ENCODE measurements at regions not wholly inside any gene's neighbourhood (a gene's known extent, or its start where the extent isn't known, plus 50 kb on each side); places are given as distances from the start of the nearest gene placed in this dataset.

DNA sequence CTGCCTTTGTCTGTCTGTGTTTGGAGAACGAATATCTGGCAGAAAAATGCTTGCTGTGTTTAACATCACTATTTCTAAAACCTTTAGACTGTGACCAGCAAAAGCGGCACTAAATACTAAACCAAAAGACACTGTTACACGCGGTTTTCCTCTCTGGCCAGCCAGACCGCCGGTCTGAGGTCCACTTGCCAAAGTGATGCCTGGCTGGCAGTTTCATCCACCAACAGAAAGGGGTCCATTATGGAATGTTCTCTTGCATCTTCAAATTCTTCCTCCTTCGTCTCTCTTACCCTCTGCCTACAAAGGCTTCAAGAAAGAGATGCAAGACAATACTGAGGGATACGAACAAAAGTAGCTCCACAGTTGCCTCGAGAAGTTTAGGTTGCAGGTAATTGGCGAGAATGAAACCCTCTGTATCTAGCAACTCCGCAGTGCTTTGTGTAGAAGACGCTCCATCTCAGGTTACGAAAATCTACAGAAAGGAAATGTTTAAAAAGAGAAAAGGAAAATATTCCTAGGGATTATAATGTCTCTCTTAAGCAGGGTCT, 176.6 kb downstream of the TRIM27 start:
- H3K4me3 ChIP-seq (ENCODE audit: low read depth, low read length), result no peak overlapping the region
- peaks cover 2% of the 10 kb centered on the region for H3K27me3 ChIP-seq (ENCODE audit: control insufficient read depth, insufficient read depth, low read length)
- no peaks in the 10 kb centered on the region for H3K36me3 ChIP-seq (ENCODE audit: control insufficient read depth, insufficient read depth, low read length)
- TF ChIP-seq, protein P1, sequence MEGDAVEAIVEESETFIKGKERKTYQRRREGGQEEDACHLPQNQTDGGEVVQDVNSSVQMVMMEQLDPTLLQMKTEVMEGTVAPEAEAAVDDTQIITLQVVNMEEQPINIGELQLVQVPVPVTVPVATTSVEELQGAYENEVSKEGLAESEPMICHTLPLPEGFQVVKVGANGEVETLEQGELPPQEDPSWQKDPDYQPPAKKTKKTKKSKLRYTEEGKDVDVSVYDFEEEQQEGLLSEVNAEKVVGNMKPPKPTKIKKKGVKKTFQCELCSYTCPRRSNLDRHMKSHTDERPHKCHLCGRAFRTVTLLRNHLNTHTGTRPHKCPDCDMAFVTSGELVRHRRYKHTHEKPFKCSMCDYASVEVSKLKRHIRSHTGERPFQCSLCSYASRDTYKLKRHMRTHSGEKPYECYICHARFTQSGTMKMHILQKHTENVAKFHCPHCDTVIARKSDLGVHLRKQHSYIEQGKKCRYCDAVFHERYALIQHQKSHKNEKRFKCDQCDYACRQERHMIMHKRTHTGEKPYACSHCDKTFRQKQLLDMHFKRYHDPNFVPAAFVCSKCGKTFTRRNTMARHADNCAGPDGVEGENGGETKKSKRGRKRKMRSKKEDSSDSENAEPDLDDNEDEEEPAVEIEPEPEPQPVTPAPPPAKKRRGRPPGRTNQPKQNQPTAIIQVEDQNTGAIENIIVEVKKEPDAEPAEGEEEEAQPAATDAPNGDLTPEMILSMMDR (IDR thresholded peaks at IDR 0.05; ENCODE audit: insufficient read depth, low read length, poor library complexity, severe bottlenecking), result no peak
- DNase-seq (ENCODE audit: low read depth), result no peak

DNA sequence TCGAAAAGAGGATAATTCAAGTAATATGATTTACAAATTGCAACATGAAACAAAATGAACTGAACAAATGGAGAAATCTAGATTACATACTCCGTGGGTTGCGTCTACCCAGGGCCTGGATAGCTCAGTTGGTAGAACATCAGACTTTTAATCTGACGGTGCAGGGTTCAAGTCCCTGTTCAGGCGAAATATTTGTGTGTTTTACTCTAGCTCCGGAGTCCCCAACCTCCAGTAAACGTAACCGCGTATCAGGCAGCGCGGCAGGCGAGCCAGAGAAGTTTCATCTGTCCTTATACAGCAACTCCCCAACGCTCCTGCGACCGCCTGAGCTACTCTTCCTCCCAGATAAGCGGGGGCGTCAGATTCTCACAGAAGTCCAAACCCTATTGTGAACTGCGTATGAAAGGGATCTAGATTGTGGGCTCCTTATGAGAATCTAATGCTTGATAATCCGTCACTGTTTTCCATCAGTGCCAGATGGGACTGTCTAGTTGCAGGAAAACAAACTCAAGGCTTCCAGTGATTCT, 176.1 kb downstream of the TRIM27 start:
- no peak for DNase-seq (ENCODE audit: low read depth)
- TF ChIP-seq, protein P1 (IDR thresholded peaks at IDR 0.05; ENCODE audit: insufficient read depth, low read length, poor library complexity, severe bottlenecking), result no peak
- Histone ChIP-seq H3K27me3 (ENCODE audit: control insufficient read depth, insufficient read depth, low read length) (peaks cover 2% of the 10 kb centered on the region), H3K4me3 (ENCODE audit: low read depth, low read length) (no peak overlapping the region), H3K36me3 (ENCODE audit: control insufficient read depth, insufficient read depth, low read length) (no peaks in the 10 kb centered on the region)

DNA sequence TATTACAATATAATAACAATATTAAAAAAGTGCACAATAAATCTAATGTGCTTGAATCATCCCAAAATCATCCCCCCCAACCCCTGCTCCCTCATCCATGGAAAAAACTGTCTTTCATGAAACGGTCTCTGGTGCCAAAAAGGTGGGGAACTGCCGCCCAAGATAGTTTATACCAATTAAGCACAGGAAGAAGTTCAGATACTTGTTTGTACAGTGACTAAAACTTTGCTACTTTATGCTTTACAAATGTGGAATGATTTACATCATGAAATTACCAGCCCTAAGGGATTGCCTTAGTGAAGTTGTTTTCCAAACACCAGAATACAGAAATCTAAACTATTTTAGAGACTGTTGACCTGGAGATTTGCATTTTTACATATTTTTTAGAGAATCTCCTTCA, 175.6 kb downstream of the TRIM27 start:
- no peak overlapping the region for H3K4me3 ChIP-seq (ENCODE audit: low read depth, low read length)
- no peak for DNase-seq (ENCODE audit: low read depth)
- TF ChIP-seq, protein P1 (IDR thresholded peaks at IDR 0.05; ENCODE audit: insufficient read depth, low read length, poor library complexity, severe bottlenecking), result no peak
- peaks cover 2% of the 10 kb centered on the region for H3K27me3 ChIP-seq (ENCODE audit: control insufficient read depth, insufficient read depth, low read length)
- no peaks in the 10 kb centered on the region for H3K36me3 ChIP-seq (ENCODE audit: control insufficient read depth, insufficient read depth, low read length)

DNA sequence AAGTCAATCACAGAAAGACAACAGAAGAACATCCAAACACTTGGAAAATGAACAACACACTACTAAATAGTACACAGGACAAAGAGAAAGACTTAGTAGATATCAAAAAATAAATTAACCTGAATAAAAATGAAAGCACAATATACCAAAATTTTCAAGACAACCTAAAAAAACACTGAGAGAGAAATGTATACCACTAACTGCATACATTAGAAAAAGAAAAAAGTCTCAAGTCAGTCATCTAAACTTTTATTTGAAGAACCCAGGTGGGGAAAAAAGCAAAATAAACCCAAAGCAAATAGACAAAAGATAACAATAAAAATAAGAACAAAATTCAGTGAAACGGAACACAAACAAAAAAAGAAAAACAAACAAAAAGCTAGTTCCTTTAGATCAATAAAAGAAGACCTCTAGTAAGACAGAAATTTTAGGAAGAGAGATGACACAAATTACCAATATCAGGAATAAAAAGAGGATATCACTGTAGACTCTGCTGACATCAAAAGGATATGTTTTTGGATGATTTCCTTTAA, 172.8 kb downstream of the TRIM27 start:
- TF ChIP-seq, protein P1 (IDR thresholded peaks at IDR 0.05; ENCODE audit: insufficient read depth, low read length, poor library complexity, severe bottlenecking), result no peak
- Histone ChIP-seq H3K4me3 (ENCODE audit: low read depth, low read length) (no peak overlapping the region), H3K27me3 (ENCODE audit: control insufficient read depth, insufficient read depth, low read length) (peaks cover 2% of the 10 kb centered on the region), H3K36me3 (ENCODE audit: control insufficient read depth, insufficient read depth, low read length) (no peaks in the 10 kb centered on the region)
- no peak for DNase-seq (ENCODE audit: low read depth)

DNA sequence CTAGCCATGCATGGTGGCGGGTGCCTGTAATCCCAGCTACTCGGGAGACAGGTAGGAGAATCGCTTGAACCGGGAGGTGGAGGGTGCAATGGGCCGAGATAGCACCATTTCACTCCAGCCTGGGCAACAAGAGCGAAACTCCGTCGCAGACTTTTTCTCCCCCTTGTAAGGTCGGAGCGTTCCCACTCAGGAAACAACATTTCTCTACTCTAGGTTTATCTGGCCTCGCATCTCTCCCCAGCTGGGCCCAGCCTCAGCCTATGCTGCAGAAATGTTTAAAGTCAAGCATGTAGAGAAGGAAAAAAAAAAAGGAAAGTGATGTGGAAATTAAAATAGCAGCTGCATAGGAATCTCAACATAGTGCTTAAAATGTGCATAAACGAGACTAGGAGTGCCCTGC, 172.3 kb downstream of the TRIM27 start:
- TF ChIP-seq, protein P1 (IDR thresholded peaks at IDR 0.05; ENCODE audit: insufficient read depth, low read length, poor library complexity, severe bottlenecking), result no peak
- H3K27me3 ChIP-seq (ENCODE audit: control insufficient read depth, insufficient read depth, low read length), result peaks cover 2% of the 10 kb centered on the region
- H3K36me3 ChIP-seq (ENCODE audit: control insufficient read depth, insufficient read depth, low read length), result no peaks in the 10 kb centered on the region
- no peak overlapping the region for H3K4me3 ChIP-seq (ENCODE audit: low read depth, low read length)
- DNase-seq (ENCODE audit: low read depth), result no peak

DNA sequence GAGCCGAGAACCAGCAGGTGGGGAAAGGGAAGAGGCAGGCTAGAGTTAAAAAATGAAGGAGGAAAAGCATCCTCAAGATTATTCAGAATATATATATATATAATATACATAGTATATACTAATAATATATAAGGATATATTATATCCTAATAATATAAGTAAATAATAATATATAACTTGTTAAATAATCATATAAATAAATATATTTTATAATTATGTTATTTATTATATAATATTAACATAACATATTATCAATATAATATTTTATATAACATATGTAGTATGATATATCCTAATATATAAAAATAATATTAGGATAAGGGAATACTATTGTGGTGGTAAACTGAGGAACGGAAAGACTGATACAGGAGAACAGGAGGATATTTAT, 171.8 kb downstream of the TRIM27 start:
- TF ChIP-seq, protein P1 (IDR thresholded peaks at IDR 0.05; ENCODE audit: insufficient read depth, low read length, poor library complexity, severe bottlenecking), result no peak
- Histone ChIP-seq H3K4me3 (ENCODE audit: low read depth, low read length) (no peak overlapping the region), H3K36me3 (ENCODE audit: control insufficient read depth, insufficient read depth, low read length) (no peaks in the 10 kb centered on the region), H3K27me3 (ENCODE audit: control insufficient read depth, insufficient read depth, low read length) (peaks cover 2% of the 10 kb centered on the region)
- DNase-seq (ENCODE audit: low read depth), result no peak

Measured in kidney epithelial cell (primary cell).